ENCODE measurements at regions not wholly inside any gene's neighbourhood (a gene's known extent, or its start where the extent isn't known, plus 50 kb on each side); places are given as distances from the start of the nearest gene placed in this dataset.

GRCh38 chr7:149624419-149625339 lies 127.1 kb upstream of the ZNF746 start:
- POLR2A ChIA-PET (ENCODE audit: partially characterized antibody) = interaction anchor here (0.6 to 1.7 kb wide), 10 partner anchors 11 to 499 kb away, joined by 3 to 5 read pairs (median 4); partner anchors contain the start of gene ZNF282
- no peaks in the 10 kb centered on the region for H3K27me3 ChIP-seq (replicated peaks in 1 of 4; ENCODE audit: control insufficient read depth in 3 of 4, extremely low read depth in 1 of 4, insufficient read depth in 3 of 4, low read length in 3 of 4)
- peak overlapping the region; percentile 71; the same call in 1 of the 2 replicates for H2AFZ ChIP-seq (ENCODE audit: low read length)
- H3K79me2 ChIP-seq (ENCODE audit: control insufficient read depth in 1 of 2, insufficient read depth in 2 of 2, low read length in 2 of 2) = peaks cover 3 to 27% of the 10 kb centered on the region in 2 experiments
- H2AK5ac ChIP-seq (ENCODE audit: low read depth, low read length) = no peak overlapping the region
- CTCF ChIA-PET (ENCODE audit: partially characterized antibody) = interaction anchor here (0.7 to 3.4 kb wide), 31 partner anchors 8 to 654 kb away, joined by 3 to 15 read pairs (median 4); partner anchors contain the start of gene ZNF777
- H3K27ac ChIP-seq (ENCODE audit: low read depth, low read length) = no peak overlapping the region
- H3K4me1 ChIP-seq (replicated peaks in 1 of 4; ENCODE audit: control insufficient read depth in 3 of 4, insufficient read depth in 4 of 4, low read length in 3 of 4) = peaks cover 0 to 2% (median 0%) of the 10 kb centered on the region in 4 experiments; a peak in 3 of 7 replicates
- H3K14ac ChIP-seq (ENCODE audit: insufficient read length) = no peak overlapping the region
- no peak overlapping the region for H2BK5ac ChIP-seq (ENCODE audit: low read depth, low read length)
- no peak overlapping the region for H3K56ac ChIP-seq (replicated peaks; ENCODE audit: insufficient read length, low read depth, low read length)
- H2BK20ac ChIP-seq (ENCODE audit: low read length) = no peak overlapping the region
- peak overlapping the region in 3 of 4 experiments; percentile 58 to 91 (median 71); a peak in 4 of 7 replicates for H3K9ac ChIP-seq (replicated peaks in 1 of 4; ENCODE audit: extremely low read depth in 1 of 4, low read depth in 3 of 4, low read length in 3 of 4)
- peak overlapping the region; percentile 70 to 95 (median 75) for H3K4me3 ChIP-seq (ENCODE audit: extremely low read depth in 1 of 4, insufficient read depth in 2 of 4, low read depth in 3 of 4, low read length in 4 of 4)
- H3K36me3 ChIP-seq (ENCODE audit: control insufficient read depth in 2 of 4, insufficient read depth in 4 of 4, low read length in 3 of 4) = peaks cover 9 to 16% (median 14%) of the 10 kb centered on the region in 4 experiments; a peak in 6 of 8 replicates
- H4K8ac ChIP-seq (ENCODE audit: extremely low read depth, insufficient read depth, low read length) = peak overlapping the region; percentile 91; the same call in 1 of the 2 replicates
- H3K79me1 ChIP-seq (ENCODE audit: low read depth, low read length) = peaks cover 13% of the 10 kb centered on the region; the same call in 1 of the 2 replicates
- H2BK120ac ChIP-seq (replicated peaks; ENCODE audit: low read depth, low read length) = no peak overlapping the region
- H3K9me3 ChIP-seq (ENCODE audit: insufficient read depth in 2 of 2, low read depth in 1 of 2, low read length in 1 of 2) = no peaks in the 10 kb centered on the region
- H2BK12ac ChIP-seq (ENCODE audit: low read depth, low read length) = no peak overlapping the region
- 5% methylated on average over 53 of the region's 97 CpGs; no CpG with 5 or more reads in 1 of the 2 experiments for WGBS, 2 experiments (ENCODE audit: extremely low coverage in 1 of 2, insufficient coverage in 1 of 2, insufficient read length in 1 of 2, insufficient replicate concordance in 2 of 2, low coverage in 1 of 2, low lambda C conversion rate in 2 of 2, missing lambda C conversion rate in 1 of 2)
- H4K91ac ChIP-seq (replicated peaks; ENCODE audit: insufficient read length, low read length) = no peak overlapping the region
- H2BK15ac ChIP-seq (ENCODE audit: low read length) = no peak overlapping the region
- H3K23ac ChIP-seq (ENCODE audit: insufficient read length) = no peak overlapping the region
- H4K20me1 ChIP-seq (replicated peaks in 1 of 2; ENCODE audit: control insufficient read depth in 1 of 2, insufficient read depth in 2 of 2, low read length in 2 of 2) = peaks cover 7 to 15% of the 10 kb centered on the region in 2 experiments
- peak overlapping the region; percentile 74 to 87; a peak in 3 of 4 replicates for H3K4me2 ChIP-seq (ENCODE audit: insufficient read depth in 1 of 2, low read depth in 2 of 2, low read length in 2 of 2)
- no peak overlapping the region for H3K4ac ChIP-seq (replicated peaks; ENCODE audit: insufficient read length, low read depth, low read length)
- no peak for FAIRE-seq
- peak; percentile 72 to 99 for DNase-seq (ENCODE audit: low read depth in 1 of 2, low spot score in 2 of 2)
- peak overlapping the region; percentile 32 for H4K5ac ChIP-seq (ENCODE audit: insufficient read length, low read depth, low read length)
- H3K23me2 ChIP-seq (ENCODE audit: low read depth, low read length) = peaks cover 4% of the 10 kb centered on the region
- no peak overlapping the region; the same call in none of the 2 replicates for H3K18ac ChIP-seq (ENCODE audit: extremely low read depth, low read length)
- TF ChIP-seq RBBP5 (IDR thresholded peaks at IDR 0.05; ENCODE audit: borderline replicate concordance, low read depth, low read length) (no peak; the same call in 1 of the 2 replicates), JUND (IDR thresholded peaks at IDR 0.05; ENCODE audit: low read length) (no peak), YY1 (IDR thresholded peaks at IDR 0.05; ENCODE audit: low read depth, low read length) (0 out of 2 replicates have a peak, but pooled peaks have one; percentile 11), SP1 (IDR thresholded peaks at IDR 0.05; ENCODE audit: low read depth, low read length) (0 out of 2 replicates have a peak, but pooled peaks have one; percentile 22), BCL11A (IDR thresholded peaks at IDR 0.05; ENCODE audit: low read depth in 2 of 2, low read length in 2 of 2) (no peak), CBX8 (IDR thresholded peaks at IDR 0.05; ENCODE audit: borderline replicate concordance, low read depth, low read length) (no peak), CREB1 (IDR thresholded peaks at IDR 0.05) (peak; percentile 69), KDM5A (IDR thresholded peaks at IDR 0.05; ENCODE audit: low read length) (no peak), KDM1A (IDR thresholded peaks at IDR 0.05; ENCODE audit: borderline replicate concordance, low read length) (no peak), SIX5 (IDR thresholded peaks at IDR 0.05; ENCODE audit: low read depth, low read length) (no peak), CHD1 (IDR thresholded peaks at IDR 0.05; ENCODE audit: low read depth, low read length) (no peak), POLR2A (IDR thresholded peaks at IDR 0.05; ENCODE audit: control extremely low read depth in 1 of 2, low read depth in 2 of 2, low read length in 2 of 2) (peak in 1 of 2 experiments; percentile 79; a peak in 2 of 3 replicates)

Measured in H1 (cell line).